ENCODE measurements at regions not wholly inside any gene's neighbourhood (a gene's known extent, or its start where the extent isn't known, plus 50 kb on each side); places are given as distances from the start of the nearest gene placed in this dataset.

DNA sequence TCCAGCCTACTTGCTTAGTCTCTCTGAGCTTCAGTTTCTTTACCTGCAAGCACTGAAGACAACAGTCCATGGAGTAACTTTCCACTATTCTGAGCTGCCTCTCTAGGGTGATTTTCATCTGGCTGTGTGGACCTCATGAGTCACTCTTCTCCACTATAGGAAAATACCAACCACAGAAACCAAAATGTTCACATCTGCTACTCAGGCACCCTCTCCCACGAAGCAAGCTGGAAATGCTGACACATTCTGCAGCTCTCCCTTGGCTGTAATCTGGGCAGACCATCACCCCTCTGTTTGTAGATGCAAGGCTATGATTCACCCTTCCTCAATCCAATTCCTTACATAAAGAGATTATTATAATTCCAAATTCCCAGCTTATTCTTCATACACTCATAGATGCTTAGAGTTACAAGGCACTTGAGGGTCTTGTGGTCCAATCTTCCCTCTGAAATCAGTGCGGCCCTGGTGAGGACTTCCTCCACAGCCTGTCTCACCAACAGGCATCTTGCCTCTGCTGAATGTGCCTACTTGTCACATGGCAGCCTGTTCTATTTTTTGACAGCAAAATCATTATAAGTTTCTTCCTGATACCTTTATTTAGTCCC lies 97.0 kb upstream of the LNX1 start:
- Histone ChIP-seq H3K27ac (peak overlapping the region in 1 of 2 donors; percentile 17), H3K9me3 (no peaks in the 10 kb centered on the region), H3K36me3 (no peaks in the 10 kb centered on the region), H3K27me3 (no peaks in the 10 kb centered on the region), H3K4me3 (no peak overlapping the region), H3K4me1 (peaks cover 0 to 7% (median 0%) of the 10 kb centered on the region in 4 donors)
- intact Hi-C loops (cut with DNase I; ENCODE audit: low total_unique reads) = no loop called here
- no peak for DNase-seq
- TF ChIP-seq, protein P1, sequence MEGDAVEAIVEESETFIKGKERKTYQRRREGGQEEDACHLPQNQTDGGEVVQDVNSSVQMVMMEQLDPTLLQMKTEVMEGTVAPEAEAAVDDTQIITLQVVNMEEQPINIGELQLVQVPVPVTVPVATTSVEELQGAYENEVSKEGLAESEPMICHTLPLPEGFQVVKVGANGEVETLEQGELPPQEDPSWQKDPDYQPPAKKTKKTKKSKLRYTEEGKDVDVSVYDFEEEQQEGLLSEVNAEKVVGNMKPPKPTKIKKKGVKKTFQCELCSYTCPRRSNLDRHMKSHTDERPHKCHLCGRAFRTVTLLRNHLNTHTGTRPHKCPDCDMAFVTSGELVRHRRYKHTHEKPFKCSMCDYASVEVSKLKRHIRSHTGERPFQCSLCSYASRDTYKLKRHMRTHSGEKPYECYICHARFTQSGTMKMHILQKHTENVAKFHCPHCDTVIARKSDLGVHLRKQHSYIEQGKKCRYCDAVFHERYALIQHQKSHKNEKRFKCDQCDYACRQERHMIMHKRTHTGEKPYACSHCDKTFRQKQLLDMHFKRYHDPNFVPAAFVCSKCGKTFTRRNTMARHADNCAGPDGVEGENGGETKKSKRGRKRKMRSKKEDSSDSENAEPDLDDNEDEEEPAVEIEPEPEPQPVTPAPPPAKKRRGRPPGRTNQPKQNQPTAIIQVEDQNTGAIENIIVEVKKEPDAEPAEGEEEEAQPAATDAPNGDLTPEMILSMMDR (IDR thresholded peaks at IDR 0.05) = no peak

DNA sequence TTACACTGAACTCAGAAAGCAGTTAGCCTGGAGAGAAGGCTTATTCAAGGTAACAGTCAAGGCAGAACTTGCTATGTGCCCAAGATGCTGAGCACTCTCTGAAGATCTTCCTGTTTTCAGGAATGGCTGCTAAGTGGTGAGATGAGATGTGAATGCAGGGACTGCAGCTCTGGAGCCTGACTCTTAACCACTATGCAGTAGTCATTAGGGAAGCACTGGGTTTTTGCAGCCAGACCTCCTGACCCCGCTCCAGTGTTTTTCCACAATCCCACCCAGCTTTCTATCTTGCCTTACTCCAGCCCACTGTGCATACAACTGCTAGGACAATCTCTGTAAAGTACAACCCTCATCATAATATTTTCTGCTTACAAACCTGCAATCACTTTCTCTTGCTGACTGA lies 95.2 kb upstream of the LNX1 start:
- Histone ChIP-seq H3K27ac (no peak overlapping the region), H3K4me1 (peaks cover 0 to 6% (median 0%) of the 10 kb centered on the region in 4 donors), H3K36me3 (no peaks in the 10 kb centered on the region), H3K9me3 (no peaks in the 10 kb centered on the region), H3K27me3 (no peaks in the 10 kb centered on the region), H3K4me3 (no peak overlapping the region)
- DNase-seq = no peak
- intact Hi-C loops (cut with DNase I; ENCODE audit: low total_unique reads) = no loop called here
- TF ChIP-seq, protein P1 (IDR thresholded peaks at IDR 0.05) = no peak

DNA sequence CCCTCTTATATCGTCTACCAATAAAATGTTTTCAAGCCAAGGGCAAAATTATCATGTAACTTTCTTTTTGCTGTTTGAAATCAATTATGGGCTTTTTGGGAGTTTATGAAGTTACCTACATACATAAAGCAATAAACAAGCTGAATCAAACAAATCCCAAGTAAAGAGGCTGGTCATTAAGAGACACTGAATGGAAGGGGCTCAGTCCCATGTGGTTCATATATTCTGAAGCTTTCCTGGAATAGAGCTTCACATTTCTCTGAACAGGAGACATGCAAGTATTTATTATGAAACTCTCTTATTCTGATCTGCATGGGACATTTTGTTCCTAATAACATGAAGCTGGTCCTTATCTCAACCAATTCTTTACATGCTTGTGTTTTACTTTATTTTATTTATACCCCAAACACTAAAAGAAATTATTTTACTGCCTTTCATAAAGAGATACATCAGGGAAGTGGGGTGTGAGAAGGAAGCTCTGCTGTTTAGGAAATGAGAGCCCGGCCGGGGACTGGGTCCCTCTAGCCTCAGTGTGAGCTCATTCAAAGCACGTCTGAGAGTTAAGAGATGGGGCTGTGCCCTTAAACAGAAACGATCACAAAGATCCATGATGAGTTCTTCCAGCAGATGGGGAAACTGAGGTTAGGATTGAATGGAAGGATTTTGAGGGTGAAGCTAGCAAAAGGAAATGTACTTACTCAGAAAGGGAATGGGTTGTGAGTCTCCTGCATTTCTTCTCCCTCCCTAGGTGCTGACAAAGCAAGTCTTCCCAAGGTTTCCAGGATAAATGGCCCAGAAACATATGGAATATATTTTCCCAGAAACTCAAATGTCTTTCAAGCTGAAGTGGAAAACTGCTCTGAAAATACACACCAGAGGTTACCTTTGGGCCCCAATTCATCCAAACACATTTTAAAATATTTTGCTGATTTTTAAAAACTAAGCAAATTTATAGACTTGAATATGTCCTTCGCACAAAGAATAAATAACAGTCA lies 93.1 kb upstream of the LNX1 start:
- intact Hi-C loops (cut with DNase I; ENCODE audit: low total_unique reads) = no loop called here
- no peak for DNase-seq

DNA sequence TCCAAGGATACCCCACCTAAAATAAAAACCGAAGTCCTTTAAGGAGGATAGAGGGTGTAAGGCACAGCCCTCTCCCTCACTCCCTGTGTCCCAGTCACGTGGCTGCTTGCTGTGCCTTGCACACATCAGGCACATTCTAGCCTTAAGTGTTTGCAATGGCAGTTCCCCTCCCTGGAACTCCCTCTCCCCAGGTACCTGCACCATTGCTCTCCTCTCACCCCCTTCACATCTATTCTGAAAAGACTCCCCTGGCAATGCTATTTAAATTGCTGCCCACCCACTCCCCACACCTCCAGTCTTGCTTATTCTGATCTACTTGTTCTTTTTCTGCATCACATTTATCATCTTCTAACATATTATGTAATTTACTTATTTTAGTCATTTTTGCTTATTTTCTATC lies 91.6 kb upstream of the LNX1 start:
- H3K27ac ChIP-seq = no peak overlapping the region

More for the DNA sequence above, 93.1 kb upstream of the LNX1 start:
- Histone ChIP-seq H3K9me3 (no peaks in the 10 kb centered on the region), H3K36me3 (no peaks in the 10 kb centered on the region), H3K4me1 (peaks cover 0 to 6% (median 0%) of the 10 kb centered on the region in 4 donors), H3K4me3 (no peak overlapping the region), H3K27ac (no peak overlapping the region), H3K27me3 (no peaks in the 10 kb centered on the region)
- TF ChIP-seq, protein P1 (IDR thresholded peaks at IDR 0.05) = no peak

DNA sequence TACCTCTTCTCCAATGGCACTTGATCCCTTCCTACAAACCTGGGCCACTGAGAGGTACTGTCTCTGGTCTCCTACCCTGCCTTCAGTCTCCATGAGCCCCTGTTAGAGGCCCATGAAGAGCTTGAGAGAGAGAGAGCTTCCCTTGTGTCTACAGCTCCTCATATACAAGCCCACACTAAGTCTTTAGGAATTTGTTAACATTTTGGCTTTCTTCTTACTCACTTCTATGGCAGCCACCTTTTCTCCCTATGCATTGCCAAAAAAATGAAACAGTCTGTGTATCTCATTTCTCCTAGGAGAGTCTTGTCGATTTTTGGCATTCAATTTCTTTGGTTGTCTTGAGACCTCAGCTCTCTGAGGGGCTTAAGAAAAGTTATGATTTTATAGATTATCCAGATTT lies 90.9 kb upstream of the LNX1 start:
- TF ChIP-seq, protein P1 (IDR thresholded peaks at IDR 0.05) = no peak
- Histone ChIP-seq H3K36me3 (no peaks in the 10 kb centered on the region), H3K4me1 (no peaks in the 10 kb centered on the region), H3K27me3 (no peaks in the 10 kb centered on the region), H3K27ac (no peak overlapping the region), H3K9me3 (no peaks in the 10 kb centered on the region), H3K4me3 (no peak overlapping the region)
- DNase-seq = no peak
- intact Hi-C loops (cut with DNase I; ENCODE audit: low total_unique reads) = no loop called here

More for the DNA sequence above, 91.6 kb upstream of the LNX1 start:
- no peaks in the 10 kb centered on the region for H3K27me3 ChIP-seq
- no peaks in the 10 kb centered on the region for H3K9me3 ChIP-seq
- no peak for DNase-seq
- no peaks in the 10 kb centered on the region for H3K4me1 ChIP-seq
- intact Hi-C loops (cut with DNase I; ENCODE audit: low total_unique reads) = no loop called here
- H3K36me3 ChIP-seq = no peaks in the 10 kb centered on the region
- no peak overlapping the region for H3K4me3 ChIP-seq
- TF ChIP-seq, protein P1 (IDR thresholded peaks at IDR 0.05) = no peak
